ENCODE measurements at regions not wholly inside any gene's neighbourhood (a gene's known extent, or its start where the extent isn't known, plus 50 kb on each side); places are given as distances from the start of the nearest gene placed in this dataset.

GRCh38 chr2:76314271-76315020 lies 603.7 kb upstream of the GCFC2 start:
- DNase-seq = no peak

GRCh38 chr2:76312236-76312635 lies 601.5 kb upstream of the GCFC2 start:
- DNase-seq = no peak

GRCh38 chr2:76311728-76312127 lies 601.0 kb upstream of the GCFC2 start:
- no peak for DNase-seq

GRCh38 chr2:76310894-76311633 lies 600.3 kb upstream of the GCFC2 start:
- no peak for DNase-seq

- DNase-seq = no peak
Observed at GRCh38 chr2:76307495-76307894, 596.8 kb upstream of the GCFC2 start.

- no peak for DNase-seq
Observed at GRCh38 chr2:76298041-76298440, 587.3 kb upstream of the GCFC2 start.

- no peak for DNase-seq
Observed at GRCh38 chr2:76296438-76296837, 585.7 kb upstream of the GCFC2 start.

GRCh38 chr2:76295762-76296161 lies 585.0 kb upstream of the GCFC2 start:
- no peak for DNase-seq

- DNase-seq = no peak
Observed at GRCh38 chr2:76288598-76288997, 577.9 kb upstream of the GCFC2 start.

GRCh38 chr2:76288146-76288545 lies 577.4 kb upstream of the GCFC2 start:
- DNase-seq = no peak

- no peak for DNase-seq
Observed at GRCh38 chr2:76283350-76283749, 572.6 kb upstream of the GCFC2 start.

- DNase-seq = no peak
Observed at GRCh38 chr2:76281156-76281841, 570.6 kb upstream of the GCFC2 start.

- DNase-seq = no peak
Observed at GRCh38 chr2:76280686-76281085, 570.0 kb upstream of the GCFC2 start.

- no peak for DNase-seq
Observed at GRCh38 chr2:76279142-76279541, 568.4 kb upstream of the GCFC2 start.

GRCh38 chr2:76275788-76276187 lies 565.1 kb upstream of the GCFC2 start:
- no peak for DNase-seq

- no peak for DNase-seq
Observed at GRCh38 chr2:76274676-76275075, 564.0 kb upstream of the GCFC2 start.

- DNase-seq = no peak
Observed at GRCh38 chr2:76274160-76274559, 563.4 kb upstream of the GCFC2 start.

GRCh38 chr2:76270096-76270710 lies 559.5 kb upstream of the GCFC2 start:
- no peak for DNase-seq

- no peak for DNase-seq
Observed at GRCh38 chr2:76268902-76269620, 558.3 kb upstream of the GCFC2 start.

GRCh38 chr2:76268484-76268883 lies 557.8 kb upstream of the GCFC2 start:
- DNase-seq = no peak

- DNase-seq = no peak
Observed at GRCh38 chr2:76257802-76258201, 547.1 kb upstream of the GCFC2 start.

- no peak for DNase-seq
Observed at GRCh38 chr2:76256458-76257088, 545.9 kb upstream of the GCFC2 start.

All from stimulated activated CD8-positive, alpha-beta memory T cell treated with anti-CD3 and anti-CD28 coated beads, Interleukin-4, amount 100 ng/mL, for 48 hours (primary cell).